Tibial nerve (tissue), 4 donors: ENCODE measurements at regions not wholly inside any gene's neighbourhood (a gene's known extent, or its start where the extent isn't known, plus 50 kb on each side); places are given as distances from the start of the nearest gene placed in this dataset.

Experiments used
- DNase-seq, 2 donors: peaks; one replicate each; pipeline ENCODE4 v3.0.0-alpha.2; 2019; ENCODE audit warnings: low spot score in 2 of 2
- H3K27ac ChIP-seq, 4 donors: fragments of 200-600 bp; sonication (generic) in 3 of 4; one replicate each; pipeline ENCODE4 v1.5.1; 2017 to 2019; ENCODE audit warnings: mild to moderate bottlenecking in 1 of 4
- H3K27me3 ChIP-seq, 2 donors: fragments of 200-600 bp; sonication (generic) in 1 of 2; one replicate each; pipeline versions ENCODE4 v1.5.1 to v1.6.0; 2017 to 2019
- H3K36me3 ChIP-seq, 3 donors: fragments of 200-600 bp; sonication (generic); one replicate each; pipeline ENCODE4 v1.5.1; 2018 to 2019
- H3K4me1 ChIP-seq, 4 donors: fragments of 200-600 bp; sonication (generic) in 3 of 4; one replicate each; pipeline ENCODE4 v1.5.1; 2017 to 2019
- H3K4me3 ChIP-seq, 4 donors: fragments of 200-600 bp; sonication (generic) in 3 of 4; one replicate each; pipeline ENCODE4 v1.5.1; 2017 to 2019; ENCODE audit warnings: mild to moderate bottlenecking in 1 of 4, moderate library complexity in 1 of 4
- H3K9me3 ChIP-seq, 4 donors: fragments of 200-600 bp; sonication (generic) in 3 of 4; one replicate each; pipeline ENCODE4 v1.5.1; 2017 to 2019
- CTCF ChIP-seq, 5 experiments: fragments of 200-600 bp in 3 of 5; fragments of 450-650 bp in 2 of 5; sonication (generic) in 3 of 5; IDR thresholded peaks; one replicate each; pipeline ENCODE4 v1.5.1; 2016 to 2019; ENCODE audit warnings: antibody characterized with exemption in 5 of 5, mild to moderate bottlenecking in 3 of 5, moderate library complexity in 2 of 5
- EP300 ChIP-seq, 2 donors: sonication (generic); formaldehyde crosslinking; IDR thresholded peaks; one replicate each; pipeline ENCODE4 v1.6.1; 2017; ENCODE audit warnings: antibody characterized with exemption in 2 of 2, mild to moderate bottlenecking in 1 of 2
- POLR2A ChIP-seq, 2 donors: fragments of 450-650 bp; IDR thresholded peaks; one replicate each; pipeline ENCODE4 v1.6.1; 2017; ENCODE audit warnings: antibody characterized with exemption in 2 of 2, mild to moderate bottlenecking in 2 of 2, moderate library complexity in 2 of 2
- WGBS, 2 donors: methylation state at CpG; one replicate each; pipeline ENCODE4 v1.1.5; 2018; 5-methylcytosine and 5-hydroxymethylcytosine counted together

- no peak for DNase-seq
- Histone ChIP-seq H3K9me3 (no peaks in the 10 kb centered on the region), H3K4me3 (no peak overlapping the region), H3K36me3 (no peaks in the 10 kb centered on the region), H3K27me3 (no peaks in the 10 kb centered on the region), H3K27ac (no peak overlapping the region), H3K4me1 (no peaks in the 10 kb centered on the region)
- TF ChIP-seq CTCF (IDR thresholded peaks at IDR 0.05) = no peak
- WGBS, 2 donors = 79 to 80% methylated on average over 6 of the region's 6 CpGs
Measured at GRCh38 chr4:178293601-178294000, 851.4 kb upstream of the AGA start.

- Histone ChIP-seq H3K4me3 (no peak overlapping the region), H3K36me3 (no peaks in the 10 kb centered on the region), H3K4me1 (no peaks in the 10 kb centered on the region), H3K9me3 (no peaks in the 10 kb centered on the region), H3K27me3 (no peaks in the 10 kb centered on the region), H3K27ac (no peak overlapping the region)
- no peak for TF ChIP-seq POLR2A (IDR thresholded peaks at IDR 0.05)
- no peak for DNase-seq
- 84 to 86% methylated on average over 1 of the region's 1 CpG for WGBS, 2 donors
Measured at GRCh38 chr4:178296669-178297068, 854.4 kb upstream of the AGA start.

- H3K27ac ChIP-seq = no peak overlapping the region
- H3K27me3 ChIP-seq = no peaks in the 10 kb centered on the region
- H3K36me3 ChIP-seq = no peaks in the 10 kb centered on the region
- H3K4me1 ChIP-seq = no peaks in the 10 kb centered on the region
- no peaks in the 10 kb centered on the region for H3K9me3 ChIP-seq
- no peak overlapping the region for H3K4me3 ChIP-seq
- TF ChIP-seq POLR2A (IDR thresholded peaks at IDR 0.05) (no peak), EP300 (IDR thresholded peaks at IDR 0.05) (no peak), CTCF (IDR thresholded peaks at IDR 0.05) (no peak)
- WGBS, 2 donors = 35 to 48% methylated on average over 3 of the region's 3 CpGs
- no peak for DNase-seq
Measured at GRCh38 chr4:178306565-178306964, 864.3 kb upstream of the AGA start.

GRCh38 chr4:178309890-178310289 is 867.7 kb upstream of the AGA start:
- WGBS, 2 donors = 65 to 67% methylated on average over 2 of the region's 2 CpGs
- Histone ChIP-seq H3K9me3 (no peaks in the 10 kb centered on the region), H3K4me3 (no peak overlapping the region), H3K36me3 (no peaks in the 10 kb centered on the region), H3K27me3 (no peaks in the 10 kb centered on the region), H3K27ac (no peak overlapping the region), H3K4me1 (no peaks in the 10 kb centered on the region)
- TF ChIP-seq CTCF (IDR thresholded peaks at IDR 0.05) (no peak), POLR2A (IDR thresholded peaks at IDR 0.05) (no peak), EP300 (IDR thresholded peaks at IDR 0.05) (no peak)
- DNase-seq = no peak

GRCh38 chr4:178311997-178312396 is 869.8 kb upstream of the AGA start:
- Histone ChIP-seq H3K4me3 (no peak overlapping the region), H3K27me3 (no peaks in the 10 kb centered on the region), H3K36me3 (no peaks in the 10 kb centered on the region), H3K27ac (no peak overlapping the region), H3K4me1 (no peaks in the 10 kb centered on the region), H3K9me3 (no peaks in the 10 kb centered on the region)
- WGBS, 2 donors = 64 to 66% methylated on average over 2 of the region's 2 CpGs
- TF ChIP-seq CTCF (IDR thresholded peaks at IDR 0.05) (no peak), POLR2A (IDR thresholded peaks at IDR 0.05) (no peak), EP300 (IDR thresholded peaks at IDR 0.05) (no peak)
- no peak for DNase-seq

- H3K27me3 ChIP-seq = no peaks in the 10 kb centered on the region
- WGBS, 2 donors = 89% methylated on average over 3 of the region's 3 CpGs
- H3K4me1 ChIP-seq = no peaks in the 10 kb centered on the region
- H3K36me3 ChIP-seq = no peaks in the 10 kb centered on the region
- peaks cover 0 to 2% (median 0%) of the 10 kb centered on the region in 4 donors for H3K9me3 ChIP-seq
- H3K4me3 ChIP-seq = no peak overlapping the region
- no peak overlapping the region for H3K27ac ChIP-seq
- TF ChIP-seq EP300 (IDR thresholded peaks at IDR 0.05) = no peak
- TF ChIP-seq POLR2A (IDR thresholded peaks at IDR 0.05) = no peak
- TF ChIP-seq CTCF (IDR thresholded peaks at IDR 0.05) = no peak
- DNase-seq = no peak
Measured at GRCh38 chr4:178314287-178314686, 872.0 kb upstream of the AGA start.
